Body of pancreas (tissue), 4 donors: ENCODE measurements at regions not wholly inside any gene's neighbourhood (a gene's known extent, or its start where the extent isn't known, plus 50 kb on each side); places are given as distances from the start of the nearest gene placed in this dataset.

ENCODE experiments used
- POLR2A ChIP-seq, 3 donors: fragments of 450-650 bp; IDR thresholded peaks; one replicate each; pipeline ENCODE4 v1.6.1; 2016; ENCODE audit warnings: antibody characterized with exemption in 3 of 3, mild to moderate bottlenecking in 2 of 3
- TF ChIP-seq, protein P1 (sequence below), 7 experiments: fragments of 450-650 bp in 4 of 7; fragments of 200-600 bp in 3 of 7; sonication (generic) in 3 of 7; IDR thresholded peaks; one replicate each; pipeline ENCODE4 v1.5.1; 2016 to 2019; ENCODE audit warnings: antibody characterized with exemption in 7 of 7

- TF ChIP-seq, protein P1, sequence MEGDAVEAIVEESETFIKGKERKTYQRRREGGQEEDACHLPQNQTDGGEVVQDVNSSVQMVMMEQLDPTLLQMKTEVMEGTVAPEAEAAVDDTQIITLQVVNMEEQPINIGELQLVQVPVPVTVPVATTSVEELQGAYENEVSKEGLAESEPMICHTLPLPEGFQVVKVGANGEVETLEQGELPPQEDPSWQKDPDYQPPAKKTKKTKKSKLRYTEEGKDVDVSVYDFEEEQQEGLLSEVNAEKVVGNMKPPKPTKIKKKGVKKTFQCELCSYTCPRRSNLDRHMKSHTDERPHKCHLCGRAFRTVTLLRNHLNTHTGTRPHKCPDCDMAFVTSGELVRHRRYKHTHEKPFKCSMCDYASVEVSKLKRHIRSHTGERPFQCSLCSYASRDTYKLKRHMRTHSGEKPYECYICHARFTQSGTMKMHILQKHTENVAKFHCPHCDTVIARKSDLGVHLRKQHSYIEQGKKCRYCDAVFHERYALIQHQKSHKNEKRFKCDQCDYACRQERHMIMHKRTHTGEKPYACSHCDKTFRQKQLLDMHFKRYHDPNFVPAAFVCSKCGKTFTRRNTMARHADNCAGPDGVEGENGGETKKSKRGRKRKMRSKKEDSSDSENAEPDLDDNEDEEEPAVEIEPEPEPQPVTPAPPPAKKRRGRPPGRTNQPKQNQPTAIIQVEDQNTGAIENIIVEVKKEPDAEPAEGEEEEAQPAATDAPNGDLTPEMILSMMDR (IDR thresholded peaks at IDR 0.05), result no peak
- no peak for TF ChIP-seq POLR2A (IDR thresholded peaks at IDR 0.05)
These were observed 213.7 kb upstream of the DCN start for GRCh38 chr12:91396293-91396692.
